Muscle layer of duodenum (tissue), 2 donors: ENCODE measurements at regions not wholly inside any gene's neighbourhood (a gene's known extent, or its start where the extent isn't known, plus 50 kb on each side); places are given as distances from the start of the nearest gene placed in this dataset.

Experiments used
- H3K27ac ChIP-seq: one replicate; pipeline ENCODE4 v1.7.0; 2013; ENCODE audit warnings: mild to moderate bottlenecking, low read length
- H3K27me3 ChIP-seq: one replicate; pipeline ENCODE4 v1.7.0; 2013; ENCODE audit warnings: low read depth, mild to moderate bottlenecking, control low read depth, low read length
- H3K36me3 ChIP-seq, 2 donors: one replicate each; pipeline ENCODE4 v1.7.0; 2013; ENCODE audit warnings: low read length in 2 of 2, control low read depth in 1 of 2, mild to moderate bottlenecking in 1 of 2; ENCODE audit not compliant: insufficient read depth in 2 of 2, control insufficient read depth in 1 of 2
- H3K4me1 ChIP-seq, 2 donors: one replicate each; pipeline ENCODE4 v1.7.0; 2013; ENCODE audit warnings: low read length in 2 of 2, mild to moderate bottlenecking in 2 of 2, control low read depth in 1 of 2, moderate library complexity in 1 of 2; ENCODE audit not compliant: insufficient read depth in 2 of 2, control insufficient read depth in 1 of 2
- H3K4me3 ChIP-seq, 2 donors: one replicate each; pipeline ENCODE4 v1.7.0; 2013; ENCODE audit warnings: low read length in 2 of 2, low read depth in 1 of 2, mild to moderate bottlenecking in 1 of 2
- H3K9me3 ChIP-seq, 2 donors: one replicate each; pipeline ENCODE4 v1.7.0; 2013; ENCODE audit warnings: low read length in 2 of 2, control low read depth in 1 of 2, mild to moderate bottlenecking in 1 of 2; ENCODE audit not compliant: control insufficient read depth in 1 of 2
- donor health status: healthy.

DNA sequence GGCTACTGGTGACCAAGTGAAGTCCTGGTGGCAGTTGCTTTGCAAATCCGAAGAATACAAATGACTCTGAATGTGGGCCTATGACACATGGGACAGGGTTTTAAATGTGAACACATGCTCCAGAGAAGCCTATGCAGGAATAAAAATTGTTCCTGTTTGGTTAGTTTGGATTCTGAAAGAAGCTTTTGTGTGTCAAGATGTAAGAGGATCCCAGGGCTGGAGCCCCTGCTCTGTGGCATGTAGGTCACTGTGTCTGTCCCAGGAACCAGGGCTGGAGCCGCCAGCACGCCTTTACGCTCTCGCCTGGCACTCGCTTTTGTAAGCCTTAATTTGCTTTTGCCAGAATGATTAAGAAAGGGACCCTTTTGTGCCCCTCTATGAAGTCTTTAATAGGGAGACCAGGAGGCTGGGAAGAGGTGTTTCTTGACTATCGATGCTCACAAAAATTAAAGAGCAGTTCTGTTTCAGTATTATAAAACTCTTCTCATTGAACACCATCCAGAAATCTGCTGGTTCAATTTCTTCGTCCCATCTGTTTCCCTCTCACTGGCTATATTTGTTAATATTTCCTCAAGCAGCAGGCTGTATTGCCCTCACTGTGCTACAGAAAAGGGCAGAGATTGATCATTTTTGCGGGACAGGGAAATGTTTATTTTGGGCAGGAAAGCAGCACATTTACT, 532.7 kb upstream of the POU3F3 start:
- Histone ChIP-seq H3K36me3 (no peaks in the 10 kb centered on the region), H3K4me1 (no peaks in the 10 kb centered on the region), H3K4me3 (no peak overlapping the region), H3K9me3 (no peaks in the 10 kb centered on the region), H3K27ac (no peak overlapping the region), H3K27me3 (no peaks in the 10 kb centered on the region)

DNA sequence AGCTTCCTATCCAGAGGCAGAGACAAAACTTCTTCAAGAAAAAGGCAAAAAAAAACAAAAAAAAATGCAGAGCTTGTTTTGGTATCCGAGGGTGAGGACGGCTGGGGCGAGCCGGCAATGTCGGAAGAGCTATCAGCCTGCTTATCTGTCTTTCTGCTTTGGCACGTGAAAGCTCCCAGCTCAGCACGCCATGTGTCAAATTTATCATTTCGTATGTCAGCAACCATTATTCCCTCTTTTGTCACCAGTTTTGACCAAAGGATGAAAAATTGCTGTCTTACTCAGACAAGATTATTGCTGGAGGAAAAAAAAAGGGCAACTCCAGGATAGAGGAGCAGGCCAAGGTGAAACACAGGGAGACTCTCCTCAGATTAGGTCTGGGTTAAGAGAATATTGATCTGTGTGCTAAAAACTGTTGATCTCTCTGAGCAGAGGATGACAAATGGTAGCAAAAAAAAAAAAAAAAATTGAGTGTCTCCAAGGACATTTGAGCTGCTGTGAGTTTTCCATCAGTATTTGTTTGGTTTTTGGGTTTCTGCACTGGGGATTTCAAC, 532.0 kb upstream of the POU3F3 start:
- Histone ChIP-seq H3K27me3 (no peaks in the 10 kb centered on the region), H3K9me3 (no peaks in the 10 kb centered on the region), H3K4me3 (no peak overlapping the region), H3K36me3 (no peaks in the 10 kb centered on the region), H3K27ac (no peak overlapping the region), H3K4me1 (no peaks in the 10 kb centered on the region)

DNA sequence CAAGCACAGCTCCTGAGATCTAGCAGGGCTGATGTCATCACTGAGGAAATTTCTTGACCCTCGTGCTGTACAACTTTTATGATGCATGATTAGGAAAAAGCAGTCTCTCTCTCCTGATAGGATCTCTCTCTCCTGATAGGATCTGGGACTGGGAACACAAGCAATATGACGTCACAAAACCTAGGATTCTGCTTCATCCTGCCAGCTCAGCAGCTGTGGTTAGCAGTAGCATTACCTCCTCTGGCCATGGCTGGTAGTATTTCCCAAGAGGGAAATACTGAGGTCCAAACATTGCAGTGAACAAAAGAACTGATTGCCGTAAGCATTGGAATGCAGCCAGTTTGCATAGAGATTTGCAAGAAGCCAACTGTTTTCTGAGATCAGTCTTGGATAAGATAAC, 521.2 kb upstream of the POU3F3 start:
- Histone ChIP-seq H3K27me3 (no peaks in the 10 kb centered on the region), H3K4me3 (no peak overlapping the region), H3K9me3 (no peaks in the 10 kb centered on the region), H3K4me1 (no peaks in the 10 kb centered on the region), H3K27ac (no peak overlapping the region), H3K36me3 (no peaks in the 10 kb centered on the region)

DNA sequence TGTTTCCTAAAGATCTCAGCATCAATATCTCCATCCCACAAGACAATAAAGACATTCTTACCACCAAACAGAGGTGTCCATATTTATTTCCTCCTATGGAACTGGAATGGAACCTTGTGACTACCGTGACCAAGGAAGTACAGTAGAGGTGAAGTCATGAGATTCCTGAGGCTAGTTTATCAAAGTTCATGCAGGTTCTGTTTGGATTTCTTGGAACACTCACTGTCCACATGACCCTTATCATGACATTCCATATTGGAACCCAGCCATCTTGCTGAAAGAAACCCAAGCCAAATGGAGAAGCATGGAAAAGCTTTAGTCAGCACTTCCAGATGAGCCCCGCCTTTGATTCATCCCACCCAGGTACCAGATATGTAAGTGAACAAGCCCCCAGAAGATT, 516.0 kb upstream of the POU3F3 start:
- Histone ChIP-seq H3K4me1 (no peaks in the 10 kb centered on the region), H3K36me3 (no peaks in the 10 kb centered on the region), H3K27me3 (no peaks in the 10 kb centered on the region), H3K4me3 (no peak overlapping the region), H3K27ac (no peak overlapping the region), H3K9me3 (no peaks in the 10 kb centered on the region)

DNA sequence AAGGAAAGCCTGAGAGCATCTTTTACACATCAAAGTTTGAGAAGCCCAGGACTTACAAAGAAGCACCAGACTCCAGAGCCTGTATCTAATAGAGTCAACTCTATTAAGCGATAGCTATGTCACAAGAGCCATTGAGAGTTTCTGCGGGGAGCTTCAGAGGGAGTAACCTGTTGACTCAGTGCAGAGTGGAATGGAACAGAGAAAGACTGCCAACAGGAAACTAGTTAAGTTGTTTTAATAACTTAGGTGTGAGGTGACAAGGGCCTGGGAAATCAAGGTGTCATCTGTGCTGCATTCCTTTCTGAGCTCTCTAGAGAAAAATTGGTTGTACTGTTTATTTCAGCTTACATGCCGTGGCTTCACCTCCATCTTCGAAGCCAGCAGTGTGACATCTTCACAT, 513.8 kb upstream of the POU3F3 start:
- no peak overlapping the region for H3K27ac ChIP-seq

DNA sequence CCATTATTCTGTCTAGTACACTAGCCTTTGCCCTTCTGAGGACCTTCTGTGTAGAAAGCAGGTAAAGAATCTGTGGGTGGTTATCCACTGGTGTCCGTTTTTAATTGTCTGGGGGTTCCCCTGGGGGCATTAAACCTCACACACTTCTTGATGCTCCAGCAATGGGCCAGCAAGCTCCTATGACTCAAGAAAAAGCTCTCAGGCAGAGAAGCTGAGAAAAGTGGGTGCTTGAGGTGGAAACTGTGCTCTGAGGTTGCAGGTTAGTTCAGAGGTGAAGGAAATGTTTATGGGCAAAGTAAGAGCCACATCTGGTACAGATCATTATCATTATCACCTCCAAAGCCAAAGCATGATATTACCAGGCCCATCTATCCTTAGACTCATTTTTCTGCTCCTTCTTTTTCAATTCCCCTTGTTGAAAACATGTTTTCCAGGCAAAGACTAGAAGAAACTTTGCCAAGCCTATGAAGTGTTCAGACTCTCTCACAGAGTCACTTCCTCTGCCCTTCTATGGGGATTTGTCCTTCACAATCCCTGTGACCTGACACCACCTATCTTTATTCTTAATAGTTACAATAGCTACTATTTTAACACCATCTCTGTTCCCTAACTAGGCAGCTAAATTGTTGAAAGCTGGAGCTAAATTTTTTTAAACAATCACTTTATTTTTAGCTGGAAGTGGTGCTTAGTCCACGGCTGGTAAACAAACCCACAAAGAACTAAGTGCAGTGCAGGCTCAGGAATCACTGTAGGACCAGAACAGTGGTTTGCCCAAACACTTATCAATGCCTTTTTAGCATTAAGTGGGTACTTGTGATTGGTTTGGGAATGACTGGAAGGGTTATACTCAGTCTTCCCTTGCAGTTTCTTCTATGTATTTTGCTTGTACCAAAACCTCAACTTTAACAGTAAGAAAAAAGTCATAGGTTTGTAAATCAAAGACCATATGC, 512.8 kb upstream of the POU3F3 start:
- Histone ChIP-seq H3K4me1 (no peaks in the 10 kb centered on the region), H3K4me3 (no peak overlapping the region), H3K36me3 (no peaks in the 10 kb centered on the region), H3K27ac (no peak overlapping the region), H3K9me3 (no peaks in the 10 kb centered on the region), H3K27me3 (no peaks in the 10 kb centered on the region)

More for the DNA sequence above, 513.8 kb upstream of the POU3F3 start:
- no peak overlapping the region for H3K4me3 ChIP-seq
- no peaks in the 10 kb centered on the region for H3K9me3 ChIP-seq
- no peaks in the 10 kb centered on the region for H3K36me3 ChIP-seq
- no peaks in the 10 kb centered on the region for H3K27me3 ChIP-seq
- H3K4me1 ChIP-seq, result no peaks in the 10 kb centered on the region

DNA sequence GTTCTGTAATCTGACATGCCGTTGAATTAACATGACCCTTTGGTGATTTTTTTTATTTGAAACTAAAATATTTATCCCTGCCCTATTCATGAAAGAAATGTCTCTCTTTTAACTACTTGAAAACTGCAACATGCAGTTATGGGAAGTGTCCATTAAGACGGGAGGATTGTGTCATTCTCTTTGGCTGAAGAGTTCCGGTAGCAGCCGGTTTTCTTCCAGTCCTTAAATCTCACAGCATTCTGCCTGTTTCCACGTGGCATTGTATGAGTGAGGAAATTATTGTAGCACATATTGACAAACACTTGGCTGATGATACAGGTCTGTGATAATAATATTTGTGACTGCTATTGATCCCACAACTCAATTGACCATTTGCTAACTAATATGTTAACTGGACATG, 509.6 kb upstream of the POU3F3 start:
- H3K4me3 ChIP-seq, result no peak overlapping the region
- H3K27ac ChIP-seq, result no peak overlapping the region
- H3K9me3 ChIP-seq, result no peaks in the 10 kb centered on the region
- H3K27me3 ChIP-seq, result no peaks in the 10 kb centered on the region
- no peaks in the 10 kb centered on the region for H3K36me3 ChIP-seq
- no peaks in the 10 kb centered on the region for H3K4me1 ChIP-seq

DNA sequence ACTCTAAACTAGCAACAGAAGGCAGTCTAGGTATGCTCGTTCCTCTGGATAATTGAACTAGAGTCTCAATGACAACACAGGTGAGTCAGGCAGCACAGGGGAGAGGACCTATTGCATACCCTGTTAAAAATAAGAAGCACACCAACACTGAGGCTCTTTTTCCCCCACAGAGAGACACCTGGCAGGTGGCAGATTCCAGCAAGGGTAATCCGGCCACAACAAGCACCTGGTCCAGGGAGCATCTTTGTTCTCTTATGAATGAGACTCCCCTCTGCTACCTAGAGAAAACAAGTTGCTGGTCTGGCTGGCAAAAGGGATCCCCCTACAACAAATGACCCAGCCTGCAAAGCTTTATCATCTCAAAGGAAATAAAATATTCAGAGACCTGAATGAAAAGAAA, 508.9 kb upstream of the POU3F3 start:
- no peaks in the 10 kb centered on the region for H3K4me1 ChIP-seq
- no peak overlapping the region for H3K4me3 ChIP-seq
- no peaks in the 10 kb centered on the region for H3K27me3 ChIP-seq
- H3K36me3 ChIP-seq, result no peaks in the 10 kb centered on the region
- no peaks in the 10 kb centered on the region for H3K9me3 ChIP-seq
- H3K27ac ChIP-seq, result no peak overlapping the region

DNA sequence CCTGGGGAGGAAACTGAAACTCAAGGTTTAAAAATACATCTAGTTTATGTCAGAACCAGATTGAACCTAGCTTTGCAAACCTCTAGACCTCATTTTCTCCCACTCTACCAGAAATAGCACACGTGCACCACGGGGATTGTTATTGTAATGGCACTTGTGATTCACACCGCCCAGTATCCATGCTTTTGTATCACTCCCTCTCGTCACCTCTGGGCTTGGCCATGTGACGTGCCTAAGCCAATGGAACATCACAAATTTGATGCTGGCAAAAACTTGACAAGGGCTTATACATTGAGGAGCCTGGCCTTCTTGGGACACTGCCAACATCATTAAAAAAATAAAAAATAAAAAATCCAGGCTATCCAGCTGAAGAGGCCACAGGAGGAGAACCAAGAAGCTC, 495.8 kb upstream of the POU3F3 start:
- H3K27me3 ChIP-seq, result no peaks in the 10 kb centered on the region
- H3K9me3 ChIP-seq, result no peaks in the 10 kb centered on the region
- H3K36me3 ChIP-seq, result no peaks in the 10 kb centered on the region
- H3K4me3 ChIP-seq, result no peak overlapping the region
- H3K4me1 ChIP-seq, result no peaks in the 10 kb centered on the region
- H3K27ac ChIP-seq, result no peak overlapping the region

DNA sequence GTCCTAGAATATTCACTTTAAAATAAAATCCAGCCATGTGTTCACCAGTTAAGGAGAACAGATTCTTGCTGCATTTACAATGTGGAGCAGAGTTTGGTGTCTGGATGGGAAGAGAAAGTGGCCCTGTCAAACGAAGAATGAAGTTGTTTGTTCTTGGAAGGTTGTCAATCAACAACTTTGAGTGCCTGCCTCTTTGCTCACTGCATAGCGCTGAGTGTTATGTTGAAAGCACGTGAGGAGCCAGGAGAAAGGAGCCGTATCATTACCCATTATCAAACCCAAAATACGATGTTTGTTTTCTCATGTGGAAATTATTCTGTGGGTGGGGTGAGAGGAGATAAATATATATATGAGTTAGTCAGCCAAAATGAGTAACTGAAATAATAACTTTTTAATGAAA, 492.5 kb upstream of the POU3F3 start:
- no peaks in the 10 kb centered on the region for H3K9me3 ChIP-seq

DNA sequence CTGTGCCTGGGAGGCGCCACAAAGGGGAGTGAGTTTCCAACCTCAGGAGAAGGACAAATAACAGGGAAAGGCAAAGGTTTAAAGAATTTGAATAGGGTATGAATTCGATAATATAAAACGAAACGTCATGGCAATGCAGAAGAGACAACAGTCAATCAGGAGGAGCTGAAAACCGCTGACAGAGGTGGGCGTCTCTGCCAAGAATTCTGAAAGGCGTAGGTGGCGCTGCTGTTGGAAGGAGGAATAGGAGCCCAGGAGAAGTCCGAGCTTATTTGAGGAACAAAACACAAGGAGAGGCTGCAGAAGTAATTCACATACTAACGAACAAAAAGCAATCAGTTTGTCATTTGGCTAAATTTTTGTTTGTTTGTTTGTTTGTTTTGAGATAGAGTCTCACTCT, 485.8 kb upstream of the POU3F3 start:
- no peaks in the 10 kb centered on the region for H3K36me3 ChIP-seq
- no peaks in the 10 kb centered on the region for H3K27me3 ChIP-seq
- no peaks in the 10 kb centered on the region for H3K4me1 ChIP-seq
- H3K4me3 ChIP-seq, result no peak overlapping the region
- H3K27ac ChIP-seq, result no peak overlapping the region
- H3K9me3 ChIP-seq, result no peaks in the 10 kb centered on the region

More for the DNA sequence above, 492.5 kb upstream of the POU3F3 start:
- H3K27me3 ChIP-seq, result no peaks in the 10 kb centered on the region
- H3K4me3 ChIP-seq, result no peak overlapping the region
- H3K36me3 ChIP-seq, result no peaks in the 10 kb centered on the region
- no peaks in the 10 kb centered on the region for H3K4me1 ChIP-seq
- H3K27ac ChIP-seq, result no peak overlapping the region
